PC-9 (cell line): ENCODE measurements at regions not wholly inside any gene's neighbourhood (a gene's known extent, or its start where the extent isn't known, plus 50 kb on each side); places are given as distances from the start of the nearest gene placed in this dataset.

Experiments used
- EZH2 ChIP-seq: fragments of 200-600 bp; sonication (generic); IDR thresholded peaks from 2 replicates; pipeline ENCODE4 v1.8.0; 2017; ENCODE audit warnings: antibody characterized with exemption, low read depth
- TF ChIP-seq, protein P1 (sequence below): fragments of 200-600 bp; sonication (generic); conservative IDR thresholded peaks from 2 replicates; pipeline ENCODE4 v1.6.1; 2017; ENCODE audit warnings: mixed run types, antibody characterized with exemption, mild to moderate bottlenecking, moderate library complexity

DNA sequence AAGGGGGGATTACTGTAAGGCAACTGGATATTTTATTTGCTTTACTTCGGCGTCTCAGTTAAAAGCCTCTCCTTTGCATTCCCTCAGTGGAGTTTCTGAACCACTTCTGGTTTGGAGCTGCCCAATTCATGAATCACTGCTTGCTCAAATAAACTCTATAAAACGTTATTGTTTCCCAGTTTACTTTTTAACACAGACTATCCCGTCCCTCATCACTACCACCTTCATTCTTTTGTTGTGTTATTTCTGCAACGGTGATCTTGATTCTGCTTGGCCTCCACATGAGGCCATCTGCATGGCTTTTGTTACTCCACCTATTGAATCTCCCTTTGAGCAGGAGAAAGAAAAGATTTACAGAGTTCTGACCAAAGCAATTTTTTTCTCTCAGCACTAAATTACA lies 104.0 kb upstream of the PLEKHA5 start:
- TF ChIP-seq, protein P1, sequence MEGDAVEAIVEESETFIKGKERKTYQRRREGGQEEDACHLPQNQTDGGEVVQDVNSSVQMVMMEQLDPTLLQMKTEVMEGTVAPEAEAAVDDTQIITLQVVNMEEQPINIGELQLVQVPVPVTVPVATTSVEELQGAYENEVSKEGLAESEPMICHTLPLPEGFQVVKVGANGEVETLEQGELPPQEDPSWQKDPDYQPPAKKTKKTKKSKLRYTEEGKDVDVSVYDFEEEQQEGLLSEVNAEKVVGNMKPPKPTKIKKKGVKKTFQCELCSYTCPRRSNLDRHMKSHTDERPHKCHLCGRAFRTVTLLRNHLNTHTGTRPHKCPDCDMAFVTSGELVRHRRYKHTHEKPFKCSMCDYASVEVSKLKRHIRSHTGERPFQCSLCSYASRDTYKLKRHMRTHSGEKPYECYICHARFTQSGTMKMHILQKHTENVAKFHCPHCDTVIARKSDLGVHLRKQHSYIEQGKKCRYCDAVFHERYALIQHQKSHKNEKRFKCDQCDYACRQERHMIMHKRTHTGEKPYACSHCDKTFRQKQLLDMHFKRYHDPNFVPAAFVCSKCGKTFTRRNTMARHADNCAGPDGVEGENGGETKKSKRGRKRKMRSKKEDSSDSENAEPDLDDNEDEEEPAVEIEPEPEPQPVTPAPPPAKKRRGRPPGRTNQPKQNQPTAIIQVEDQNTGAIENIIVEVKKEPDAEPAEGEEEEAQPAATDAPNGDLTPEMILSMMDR, result no peak
- TF ChIP-seq EZH2, result no peak
